ENCODE measurements at regions not wholly inside any gene's neighbourhood (a gene's known extent, or its start where the extent isn't known, plus 50 kb on each side); places are given as distances from the start of the nearest gene placed in this dataset.

GRCh38 chr3:102741694-102742093 is 306.9 kb downstream of the ZPLD1 start:
- Histone ChIP-seq H3K9ac (ENCODE audit: insufficient read depth in 1 of 2, low read length in 2 of 2) (no peak overlapping the region), H3K4me1 (ENCODE audit: control insufficient read depth in 5 of 5, insufficient read depth in 5 of 5, low read length in 5 of 5) (peaks cover 0 to 1% (median 0%) of the 10 kb centered on the region in 5 donors), H3K27me3 (ENCODE audit: control insufficient read depth in 3 of 3, insufficient read depth in 3 of 3, low read length in 2 of 3) (no peaks in the 10 kb centered on the region), H3K9me3 (ENCODE audit: control insufficient read depth in 4 of 4, insufficient read depth in 3 of 4, low read length in 3 of 4) (peaks cover 0 to 4% (median 0%) of the 10 kb centered on the region in 4 donors), H3K36me3 (ENCODE audit: control insufficient read depth in 4 of 4, insufficient read depth in 4 of 4, low read length in 4 of 4) (no peaks in the 10 kb centered on the region), H3K27ac (ENCODE audit: low read depth in 1 of 2, low read length in 1 of 2) (no peak overlapping the region), H3K4me3 (no peak overlapping the region)
- 87 to 90% methylated on average over 6 of the region's 6 CpGs for WGBS, 2 donors
- ATAC-seq (ENCODE audit: insufficient read depth, low FRiP score) (no peak), DNase-seq (no peak)
- TF ChIP-seq CTCF (IDR thresholded peaks at IDR 0.05; ENCODE audit: control extremely low read depth, extremely low read depth): no peak

GRCh38 chr3:102745881-102746280 is 311.1 kb downstream of the ZPLD1 start:
- H3K4me3 ChIP-seq: no peak overlapping the region
- no peak overlapping the region for H3K9ac ChIP-seq (ENCODE audit: insufficient read depth in 1 of 2, low read length in 2 of 2)
- no peaks in the 10 kb centered on the region for H3K4me1 ChIP-seq (ENCODE audit: control insufficient read depth in 5 of 5, insufficient read depth in 5 of 5, low read length in 5 of 5)
- no peak for TF ChIP-seq CTCF (IDR thresholded peaks at IDR 0.05; ENCODE audit: control extremely low read depth, extremely low read depth)
- H3K36me3 ChIP-seq (ENCODE audit: control insufficient read depth in 4 of 4, insufficient read depth in 4 of 4, low read length in 4 of 4): no peaks in the 10 kb centered on the region
- ATAC-seq (ENCODE audit: insufficient read depth, low FRiP score): no peak
- peak in 1 of 3 donors; percentile 25 for DNase-seq
- 61 to 65% methylated on average over 4 of the region's 4 CpGs for WGBS, 2 donors
- no peaks in the 10 kb centered on the region for H3K9me3 ChIP-seq (ENCODE audit: control insufficient read depth in 4 of 4, insufficient read depth in 3 of 4, low read length in 3 of 4)
- H3K27me3 ChIP-seq (ENCODE audit: control insufficient read depth in 3 of 3, insufficient read depth in 3 of 3, low read length in 2 of 3): no peaks in the 10 kb centered on the region
- H3K27ac ChIP-seq (ENCODE audit: low read depth in 1 of 2, low read length in 1 of 2): no peak overlapping the region

- WGBS, 2 donors: 69 to 78% methylated on average over 4 of the region's 4 CpGs
- H3K27me3 ChIP-seq (ENCODE audit: control insufficient read depth in 3 of 3, insufficient read depth in 3 of 3, low read length in 2 of 3): no peaks in the 10 kb centered on the region
- H3K4me3 ChIP-seq: no peak overlapping the region
- DNase-seq: no peak
- H3K27ac ChIP-seq (ENCODE audit: low read depth in 1 of 2, low read length in 1 of 2): no peak overlapping the region
- no peak for ATAC-seq (ENCODE audit: insufficient read depth, low FRiP score)
- no peaks in the 10 kb centered on the region for H3K36me3 ChIP-seq (ENCODE audit: control insufficient read depth in 4 of 4, insufficient read depth in 4 of 4, low read length in 4 of 4)
- TF ChIP-seq CTCF (IDR thresholded peaks at IDR 0.05; ENCODE audit: control extremely low read depth, extremely low read depth): no peak
- H3K4me1 ChIP-seq (ENCODE audit: control insufficient read depth in 5 of 5, insufficient read depth in 5 of 5, low read length in 5 of 5): peaks cover 0 to 13% (median 0%) of the 10 kb centered on the region in 5 donors
- H3K9me3 ChIP-seq (ENCODE audit: control insufficient read depth in 4 of 4, insufficient read depth in 3 of 4, low read length in 3 of 4): no peaks in the 10 kb centered on the region
- no peak overlapping the region for H3K9ac ChIP-seq (ENCODE audit: insufficient read depth in 1 of 2, low read length in 2 of 2)
These were observed 312.8 kb downstream of the ZPLD1 start for GRCh38 chr3:102747611-102748010.

- H3K9me3 ChIP-seq (ENCODE audit: control insufficient read depth in 4 of 4, insufficient read depth in 3 of 4, low read length in 3 of 4): no peaks in the 10 kb centered on the region
- peaks cover 0 to 13% (median 0%) of the 10 kb centered on the region in 5 donors for H3K4me1 ChIP-seq (ENCODE audit: control insufficient read depth in 5 of 5, insufficient read depth in 5 of 5, low read length in 5 of 5)
- no peak for TF ChIP-seq CTCF (IDR thresholded peaks at IDR 0.05; ENCODE audit: control extremely low read depth, extremely low read depth)
- no peak overlapping the region for H3K4me3 ChIP-seq
- H3K36me3 ChIP-seq (ENCODE audit: control insufficient read depth in 4 of 4, insufficient read depth in 4 of 4, low read length in 4 of 4): no peaks in the 10 kb centered on the region
- ATAC-seq (ENCODE audit: insufficient read depth, low FRiP score): no peak
- no peak overlapping the region for H3K27ac ChIP-seq (ENCODE audit: low read depth in 1 of 2, low read length in 1 of 2)
- H3K27me3 ChIP-seq (ENCODE audit: control insufficient read depth in 3 of 3, insufficient read depth in 3 of 3, low read length in 2 of 3): no peaks in the 10 kb centered on the region
- no peak overlapping the region for H3K9ac ChIP-seq (ENCODE audit: insufficient read depth in 1 of 2, low read length in 2 of 2)
- no peak for DNase-seq
These were observed 313.8 kb downstream of the ZPLD1 start for GRCh38 chr3:102748646-102749045.

Data from lung (tissue), 11 donors.